GM20431 (cell line): ENCODE measurements at regions not wholly inside any gene's neighbourhood (a gene's known extent, or its start where the extent isn't known, plus 50 kb on each side); places are given as distances from the start of the nearest gene placed in this dataset.
"Not testable (repeated sequence)": the region's sequence is repeated elsewhere in the genome, so short reads cannot be mapped to it uniquely, and the experiment has no call there.

ENCODE experiments used
- in situ Hi-C: fragments of 300-500 bp; cut with MseI, MboI; formaldehyde crosslinking; loops from one replicate; pipeline ENCODE4 v1.15.0; 2020; ENCODE audit warnings: low sequenced_read_pairs; ENCODE audit not compliant: unreplicated experiment

- in situ Hi-C loops = no loop called here
Measured at GRCh38 chr12:88753707-88754106, 173.4 kb upstream of the KITLG start.

GRCh38 chr12:88753066-88753465 lies 172.8 kb upstream of the KITLG start:
- in situ Hi-C loops = no loop called here

- in situ Hi-C loops = no loop called here
Measured at GRCh38 chr12:88752183-88752582, 171.9 kb upstream of the KITLG start.

GRCh38 chr12:88750867-88751543 lies 170.7 kb upstream of the KITLG start:
- in situ Hi-C loops = no loop called here

GRCh38 chr12:88746386-88746785 lies 166.1 kb upstream of the KITLG start:
- in situ Hi-C loops = no loop called here

- in situ Hi-C loops = no loop called here
Measured at GRCh38 chr12:88743946-88744685, 163.8 kb upstream of the KITLG start.

- in situ Hi-C loops = no loop called here
Measured at GRCh38 chr12:88737838-88738472, 157.7 kb upstream of the KITLG start.

GRCh38 chr12:88736031-88736430 lies 155.8 kb upstream of the KITLG start:
- in situ Hi-C loops = no loop called here

GRCh38 chr12:88733008-88733407 lies 152.7 kb upstream of the KITLG start:
- in situ Hi-C loops = no loop called here

- in situ Hi-C loops = no loop called here
Measured at GRCh38 chr12:88729196-88729595, 148.9 kb upstream of the KITLG start.

- in situ Hi-C loops = no loop called here
Measured at GRCh38 chr12:88726806-88727720, 146.8 kb upstream of the KITLG start.

- in situ Hi-C loops = no loop called here
Measured at GRCh38 chr12:88725592-88726143, 145.4 kb upstream of the KITLG start.

GRCh38 chr12:88723219-88723618 lies 142.9 kb upstream of the KITLG start:
- in situ Hi-C loops = no loop called here

- in situ Hi-C loops = no loop called here
Measured at GRCh38 chr12:88720785-88721650, 140.7 kb upstream of the KITLG start.

- in situ Hi-C loops = no loop called here
Measured at GRCh38 chr12:88720231-88720630, 140.0 kb upstream of the KITLG start.

- in situ Hi-C loops = no loop called here
Measured at GRCh38 chr12:88717188-88717587, 136.9 kb upstream of the KITLG start.

- in situ Hi-C loops = no loop called here
Measured at GRCh38 chr12:88716240-88716639, 136.0 kb upstream of the KITLG start.

- in situ Hi-C loops = no loop called here
Measured at GRCh38 chr12:88715673-88716072, 135.4 kb upstream of the KITLG start.

GRCh38 chr12:88714263-88714882 lies 134.1 kb upstream of the KITLG start:
- in situ Hi-C loops = not testable (repeated sequence)
